SKM-1 treated with dmso at 0.1 percent for 144 hours (cell line): ENCODE measurements at regions not wholly inside any gene's neighbourhood (a gene's known extent, or its start where the extent isn't known, plus 50 kb on each side); places are given as distances from the start of the nearest gene placed in this dataset.
A peak's percentile ranks its signal among the peaks of the same experiment; 100 is the strongest.

Experiments used
- DNase-seq: peaks from one replicate; lab custom pipeline; 2025; ENCODE audit not compliant: unreplicated experiment; lab: John Stamatoyannopoulos, UW

DNA sequence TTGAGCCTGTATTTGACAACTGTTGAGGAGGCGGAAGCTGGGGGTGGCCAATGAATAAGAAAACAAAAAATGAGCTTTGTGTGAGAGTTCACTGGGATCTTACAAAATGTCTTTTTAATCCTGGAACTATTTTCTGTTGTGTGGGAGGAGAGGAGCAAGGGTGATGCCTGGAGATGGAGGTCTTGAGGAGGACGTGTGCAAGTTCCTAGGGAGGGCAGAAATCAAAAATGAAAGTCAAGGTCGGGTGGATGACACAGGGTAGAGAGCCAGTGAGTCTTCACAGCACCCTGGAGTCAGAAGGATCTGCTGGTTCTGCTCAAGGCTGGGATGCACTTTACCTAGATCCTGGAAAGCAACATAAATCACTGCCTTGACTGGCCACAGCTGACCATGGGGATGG, 180.3 kb upstream of the PKDCC start:
- DNase-seq, result no peak

DNA sequence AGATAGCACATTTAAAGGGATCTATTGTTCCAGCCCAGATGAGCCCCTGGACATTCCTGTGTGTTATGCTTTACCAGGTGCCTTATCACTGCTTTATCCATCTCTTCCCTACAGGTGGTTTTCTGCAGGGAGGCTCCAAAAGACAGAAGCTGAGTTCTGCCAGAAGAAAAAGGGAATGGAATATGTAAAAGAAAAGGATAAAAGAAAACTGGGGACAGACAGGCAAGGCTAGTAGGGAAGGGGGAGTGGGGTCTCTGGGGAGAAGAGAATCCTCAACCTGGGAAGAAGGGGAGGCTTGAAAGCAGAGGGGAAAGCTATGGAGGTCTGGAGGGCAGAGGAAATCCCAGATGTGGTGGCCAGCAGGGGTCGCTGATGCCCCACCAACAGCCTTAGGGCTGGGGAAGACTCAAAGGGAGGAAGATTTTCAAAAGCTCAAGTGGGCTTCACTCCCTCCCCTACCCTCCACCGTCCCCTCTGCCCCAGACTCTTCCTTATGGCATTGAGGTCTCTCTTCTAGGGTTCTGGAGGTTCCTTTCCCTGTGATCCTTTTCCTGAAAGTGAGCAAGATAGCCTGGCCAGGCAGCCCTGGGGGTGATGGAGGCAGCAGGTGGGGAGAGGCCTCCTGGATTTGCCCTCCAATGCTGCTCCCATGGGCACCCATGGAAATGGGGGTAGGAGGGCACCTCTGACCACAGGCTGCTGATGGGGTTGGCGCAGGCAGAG, 178.1 kb upstream of the PKDCC start:
- DNase-seq, result peak; percentile 61

DNA sequence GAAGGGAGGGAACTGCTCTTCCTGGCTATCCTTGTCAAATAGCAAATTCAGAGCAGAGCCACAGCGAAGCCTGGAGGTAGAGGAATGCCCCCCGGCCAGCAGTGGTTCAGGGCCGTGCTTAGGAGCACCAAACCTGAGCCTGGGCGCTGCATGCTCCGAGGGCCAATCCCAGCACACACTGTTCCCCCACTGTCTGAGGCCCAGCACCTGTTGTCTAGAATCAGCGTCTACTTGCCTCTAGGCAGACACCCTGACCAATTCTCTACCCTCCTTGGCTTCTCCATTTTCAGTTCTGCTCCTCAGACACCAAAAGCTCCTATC, 177.6 kb upstream of the PKDCC start:
- DNase-seq, result no peak

DNA sequence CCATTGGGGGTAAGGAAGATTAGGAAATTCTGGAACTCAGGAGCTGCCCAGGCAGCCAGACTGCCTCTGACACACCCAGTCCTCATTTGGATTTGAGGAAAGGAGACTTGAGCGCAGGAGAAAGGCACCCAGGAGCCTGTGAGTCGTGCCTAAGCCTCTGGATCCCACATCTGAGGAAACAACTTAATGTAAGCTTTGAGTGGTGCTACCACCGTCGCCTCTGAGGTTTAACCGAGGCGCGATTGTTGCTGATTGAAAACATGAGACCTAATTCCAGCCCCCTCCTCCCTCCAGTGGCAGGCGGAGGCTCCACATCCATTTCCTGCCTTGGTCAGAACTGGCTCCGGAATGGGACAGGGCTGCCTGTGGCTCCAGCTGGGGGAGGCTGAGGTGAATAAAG, 176.7 kb upstream of the PKDCC start:
- DNase-seq, result no peak

DNA sequence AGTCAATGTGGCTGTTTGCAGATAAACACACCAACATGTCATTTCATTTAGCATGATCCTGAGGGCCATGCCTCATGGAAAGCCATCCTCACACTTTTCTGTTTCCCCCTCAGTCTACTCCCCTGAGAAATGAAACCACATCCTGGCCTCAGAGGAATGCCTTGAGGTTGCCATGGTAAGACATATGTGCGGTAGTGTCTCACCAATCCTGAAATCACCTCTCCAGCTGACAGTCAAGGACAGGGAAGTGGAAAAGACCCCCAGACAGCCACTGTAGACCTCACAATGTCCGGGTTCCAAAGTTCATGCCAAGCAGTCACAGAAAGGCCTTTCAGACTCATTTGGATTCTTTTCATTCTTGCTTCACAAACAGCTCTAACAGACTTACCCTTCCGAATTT, 175.2 kb upstream of the PKDCC start:
- DNase-seq, result no peak

DNA sequence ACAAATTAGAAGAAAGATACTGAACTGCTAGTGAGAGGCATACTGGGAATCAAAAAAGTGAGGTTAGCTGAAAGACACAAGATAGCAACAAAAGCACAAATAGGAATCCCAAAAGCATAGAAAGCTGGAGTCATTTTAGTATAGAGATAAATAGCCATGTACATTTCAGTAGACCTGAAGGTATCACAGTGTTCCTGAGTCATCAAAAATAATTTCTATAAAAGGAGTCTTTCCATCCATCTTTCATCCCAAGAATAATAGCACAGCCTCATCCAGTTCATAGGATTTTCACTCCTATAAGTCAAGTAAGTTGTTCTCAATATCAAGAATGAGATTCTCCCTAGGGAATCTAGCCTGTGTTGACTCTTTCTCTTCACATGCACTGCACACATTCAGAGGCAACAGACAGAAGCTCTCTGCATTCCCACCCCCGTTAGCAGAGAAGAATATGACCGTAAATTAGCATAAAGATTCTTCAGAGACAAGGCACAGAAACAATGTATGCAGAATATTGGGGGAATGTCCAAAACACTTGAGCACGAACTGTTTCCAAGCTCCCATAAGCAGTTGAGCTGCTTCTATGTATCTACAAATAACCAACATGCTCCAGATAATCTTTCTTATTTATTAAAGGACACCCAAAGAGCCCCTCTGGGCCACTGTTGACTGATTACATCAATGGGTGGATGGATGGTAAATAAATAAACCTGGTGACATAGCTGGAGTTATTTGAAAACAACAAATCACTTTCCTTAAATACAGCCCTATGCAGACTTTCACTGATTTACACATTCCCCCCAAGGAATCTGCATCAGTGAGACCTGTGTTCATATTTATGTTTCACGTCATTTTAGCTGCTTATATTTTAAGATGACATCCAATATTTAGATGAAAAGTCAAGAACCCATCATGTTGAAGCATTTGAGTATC, 174.5 kb upstream of the PKDCC start:
- no peak for DNase-seq

DNA sequence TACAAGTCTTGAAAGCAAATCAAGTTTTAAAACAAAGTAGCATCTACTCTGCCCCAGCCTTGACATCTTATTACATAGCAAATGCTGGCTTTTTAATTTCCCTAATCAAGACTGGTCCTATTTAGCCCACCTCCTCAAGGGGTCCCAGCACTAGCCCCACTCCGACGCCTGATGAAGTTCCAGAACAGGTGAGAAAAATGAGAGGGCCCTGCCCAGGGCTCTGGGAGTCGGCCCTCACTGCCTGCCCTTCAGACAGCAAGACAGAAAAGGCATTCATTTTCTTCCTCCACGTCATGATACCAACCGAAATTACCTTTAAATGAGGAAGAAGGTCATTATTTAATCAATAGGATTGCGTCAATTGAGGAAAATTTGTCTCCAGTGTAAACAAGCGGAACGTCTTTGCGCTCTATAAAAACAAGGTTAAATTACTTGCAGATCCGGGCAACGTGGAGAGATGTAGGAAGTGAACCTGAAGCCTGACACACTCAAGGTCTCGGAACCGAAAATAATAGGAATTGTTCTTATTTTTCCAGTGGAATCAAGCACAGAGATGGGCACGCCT, 170.6 kb upstream of the PKDCC start:
- no peak for DNase-seq

DNA sequence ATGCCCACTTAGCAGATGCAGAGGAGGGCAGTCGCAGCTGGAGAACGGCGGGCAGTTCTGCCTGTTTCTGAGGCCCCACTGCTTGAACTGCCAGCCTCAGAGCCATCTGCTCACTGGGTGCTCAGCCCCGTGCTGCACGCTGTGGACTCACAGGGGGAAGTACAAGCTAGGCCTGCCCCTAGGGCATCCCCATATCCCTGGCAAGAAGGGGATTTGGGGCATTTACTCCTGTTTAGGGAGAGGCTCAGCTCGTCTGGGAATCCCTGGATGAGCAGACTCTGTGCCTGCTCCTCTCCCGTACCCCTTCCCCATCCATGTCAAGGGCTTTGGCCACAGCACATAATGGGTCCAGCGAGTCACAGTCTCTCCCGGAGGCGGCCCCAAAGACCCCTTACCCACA, 169.8 kb upstream of the PKDCC start:
- DNase-seq, result no peak

DNA sequence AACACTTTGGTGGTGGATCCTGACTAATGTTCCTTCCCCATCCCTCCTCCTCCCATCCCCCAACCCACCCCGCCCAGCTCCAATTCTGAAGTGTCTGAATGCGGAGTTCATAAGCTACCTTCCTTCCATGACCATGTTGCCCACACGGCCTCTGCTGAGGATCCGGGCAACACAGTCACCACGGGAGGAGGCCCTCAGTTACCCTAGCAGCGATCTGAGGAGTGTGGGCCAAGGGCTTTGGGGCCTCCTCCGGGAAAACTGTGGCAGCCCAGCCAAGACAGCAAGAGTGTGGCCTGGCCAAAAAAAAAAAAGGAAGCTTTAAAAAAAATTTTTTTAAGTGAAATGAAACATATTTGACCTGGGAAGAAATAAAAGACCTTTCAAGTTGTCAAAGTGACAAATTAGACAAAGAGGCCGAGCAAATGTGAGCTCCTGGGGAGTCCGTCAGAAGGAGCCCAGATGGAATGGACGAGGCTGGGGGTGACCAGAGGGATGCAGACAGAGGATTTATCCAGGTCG, 169.0 kb upstream of the PKDCC start:
- DNase-seq, result no peak

DNA sequence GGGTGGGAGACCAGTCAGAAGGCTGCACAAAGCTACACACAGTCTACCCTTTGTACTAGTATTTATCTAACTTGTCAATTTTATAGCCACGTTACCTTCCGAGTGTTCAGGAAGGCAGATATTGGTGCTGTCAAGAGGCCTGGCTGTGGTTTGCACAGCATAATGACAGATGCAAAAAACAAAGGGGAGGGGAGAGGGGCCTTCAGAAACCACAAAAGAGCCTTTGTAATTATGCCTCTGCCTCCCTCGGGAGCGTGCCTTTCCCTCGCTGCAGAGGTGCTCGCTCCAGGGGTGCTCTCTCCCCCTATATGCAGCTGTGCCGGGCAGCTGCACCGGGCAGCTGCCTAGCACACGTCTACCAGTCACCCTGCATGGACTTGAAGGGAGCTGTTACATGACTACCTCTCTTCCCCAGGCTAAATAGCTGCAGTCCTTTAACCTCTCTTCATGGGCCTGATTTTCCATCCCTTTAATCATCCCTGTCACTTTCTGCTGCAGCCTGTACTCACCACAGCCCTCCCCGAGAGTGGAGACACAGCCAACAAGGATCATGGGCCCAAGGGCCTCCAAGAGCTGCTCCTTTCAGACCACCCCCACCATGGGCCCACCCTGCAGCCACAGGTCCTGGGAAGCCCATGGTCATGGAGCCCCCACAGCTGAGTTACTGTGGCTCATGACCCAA, 168.4 kb upstream of the PKDCC start:
- no peak for DNase-seq

DNA sequence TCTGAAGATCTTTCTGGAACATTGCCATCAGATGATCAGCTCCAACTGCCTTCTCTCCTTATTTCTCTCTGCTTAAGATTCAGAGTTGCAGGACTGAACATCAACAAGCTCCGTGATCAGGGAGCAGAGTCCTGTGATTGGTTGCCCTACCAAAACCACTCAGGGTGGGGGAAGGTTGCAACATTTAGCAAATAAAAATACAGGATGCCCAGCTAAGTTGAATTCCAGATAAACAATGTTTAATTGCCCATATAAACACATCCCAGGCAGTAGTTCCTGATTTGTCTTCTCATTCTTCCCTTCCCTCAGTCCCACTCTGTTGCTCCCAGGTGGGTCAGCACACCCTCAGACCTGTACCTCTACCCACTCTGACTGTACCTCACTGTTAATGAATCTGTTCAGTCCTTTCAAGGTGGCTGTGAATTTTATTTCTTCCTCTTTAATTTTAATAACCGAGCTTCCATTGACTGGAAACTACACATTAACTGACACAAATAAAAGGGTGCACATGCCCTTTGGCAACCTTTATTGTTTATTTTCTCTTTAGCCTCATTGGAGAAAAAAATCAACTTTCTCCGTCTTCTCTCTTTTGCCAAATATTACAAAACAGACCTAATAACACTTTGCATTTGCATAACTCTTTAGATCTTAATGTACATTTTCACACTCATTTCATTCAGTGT, 167.1 kb upstream of the PKDCC start:
- no peak for DNase-seq

DNA sequence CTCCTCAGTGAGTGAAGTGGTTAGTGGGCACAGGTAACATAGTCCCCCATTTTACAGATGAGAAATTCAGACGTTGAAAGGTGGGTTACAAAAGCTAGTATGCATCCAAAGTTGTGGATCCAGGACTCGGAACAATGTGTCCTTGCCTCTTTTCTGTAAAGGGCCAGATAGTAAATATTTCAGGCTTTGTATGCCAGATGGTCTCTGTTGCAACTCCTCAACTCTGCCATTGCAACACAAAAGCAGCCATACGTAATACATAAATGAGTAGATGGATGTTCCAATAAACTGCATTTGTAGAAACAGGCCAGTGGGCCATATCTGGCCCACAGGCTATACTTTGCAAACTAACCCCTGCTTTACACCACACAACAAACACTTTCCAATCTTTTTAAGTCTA, 166.6 kb upstream of the PKDCC start:
- no peak for DNase-seq

DNA sequence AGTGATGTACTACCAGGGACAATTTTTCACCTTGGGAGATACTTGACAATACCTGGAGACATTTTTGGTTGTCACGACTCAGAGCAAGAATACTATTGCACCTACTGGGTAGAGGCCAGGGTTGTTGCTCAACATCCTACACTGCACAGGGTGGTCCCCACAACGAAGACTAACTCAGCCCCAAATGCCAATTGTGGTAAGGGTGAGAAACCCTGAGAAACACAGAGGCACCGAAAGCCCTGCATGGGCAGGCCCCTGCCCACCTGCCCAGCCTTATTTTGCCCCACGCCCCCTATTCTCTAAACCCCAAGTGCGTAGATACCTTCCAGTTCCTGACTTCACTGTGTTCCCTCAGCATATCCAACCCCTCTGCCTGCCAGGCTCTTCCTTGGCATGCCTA, 163.1 kb upstream of the PKDCC start:
- DNase-seq, result no peak

DNA sequence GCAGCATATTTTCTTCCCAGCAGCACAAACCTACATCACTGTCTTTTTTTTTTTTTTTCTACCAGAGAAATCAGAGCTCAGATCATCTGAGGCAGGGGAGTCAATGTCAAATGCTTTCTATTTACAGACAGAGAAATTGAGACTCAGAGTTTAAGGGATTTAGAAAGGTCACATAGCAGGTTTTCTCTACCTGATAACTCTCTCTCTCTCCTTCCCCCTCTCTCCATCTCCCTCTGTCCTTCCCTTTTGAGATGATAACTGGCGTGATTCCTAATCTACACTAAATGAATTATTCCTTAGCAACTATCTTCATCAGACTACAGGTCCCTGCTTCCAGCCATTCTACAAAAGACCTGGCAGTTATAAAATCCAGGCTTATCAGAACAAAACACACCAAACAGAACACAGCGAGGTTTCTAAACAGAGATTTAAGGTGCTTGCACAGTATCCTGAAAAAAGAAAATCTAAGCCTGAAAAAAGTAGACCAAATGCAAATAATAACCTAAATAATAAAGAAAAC, 161.6 kb upstream of the PKDCC start:
- no peak for DNase-seq

DNA sequence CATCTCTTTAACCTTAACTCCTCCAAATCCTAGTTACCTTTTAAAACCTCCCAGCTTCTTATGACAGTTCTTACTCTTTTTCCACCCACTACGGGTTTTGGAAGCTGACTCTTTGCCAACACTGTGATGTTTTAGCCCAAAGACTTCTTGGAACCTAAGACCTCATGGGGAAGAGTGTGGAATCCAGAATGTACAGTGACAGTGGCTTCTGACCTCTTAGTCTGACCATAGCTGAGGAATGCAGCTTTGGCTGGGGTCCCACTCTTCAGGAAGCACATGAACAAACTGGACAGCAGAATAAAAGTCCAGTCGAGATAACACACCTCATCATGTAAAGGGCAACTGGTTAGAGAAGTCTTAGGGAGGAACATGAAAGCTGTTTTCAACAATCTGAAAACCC, 161.1 kb upstream of the PKDCC start:
- DNase-seq, result no peak

DNA sequence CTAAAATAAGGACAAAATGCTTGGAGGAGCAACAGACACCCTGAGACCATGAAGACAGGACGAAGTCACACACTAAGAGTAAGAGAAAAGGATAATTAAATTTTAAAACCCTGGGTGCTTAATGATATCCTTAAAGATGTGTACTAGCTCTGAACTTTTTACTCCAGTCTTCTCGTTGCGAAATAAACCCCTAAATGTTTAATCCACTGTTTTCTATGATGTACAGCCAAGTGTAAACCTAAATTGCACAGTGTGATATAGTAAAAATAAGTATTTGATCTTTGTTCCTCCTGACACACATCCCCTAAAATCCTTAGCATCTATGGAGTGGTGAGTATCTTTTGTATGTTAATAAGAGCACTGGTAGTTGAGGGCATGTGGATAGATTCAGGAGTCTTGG, 157.5 kb upstream of the PKDCC start:
- DNase-seq, result no peak

DNA sequence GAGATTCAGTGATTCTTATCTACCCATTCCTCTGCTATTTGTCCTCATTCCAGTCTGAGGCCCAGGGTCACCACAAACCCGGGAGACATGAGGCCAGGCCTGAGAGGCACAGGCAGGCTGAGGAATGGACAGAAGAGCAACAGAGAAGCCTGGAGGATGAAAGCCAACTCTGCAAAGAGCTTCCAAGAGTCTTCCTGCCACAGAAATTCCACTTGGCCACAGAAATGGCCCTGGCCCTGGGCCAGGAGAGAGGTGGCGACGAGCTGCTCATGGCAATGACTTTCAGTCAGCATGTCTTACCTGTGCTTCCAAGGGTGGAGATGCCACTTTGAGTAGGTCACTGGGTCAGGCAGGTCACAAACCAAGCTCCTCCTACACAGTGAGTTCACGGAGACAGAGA, 155.3 kb upstream of the PKDCC start:
- DNase-seq, result no peak

DNA sequence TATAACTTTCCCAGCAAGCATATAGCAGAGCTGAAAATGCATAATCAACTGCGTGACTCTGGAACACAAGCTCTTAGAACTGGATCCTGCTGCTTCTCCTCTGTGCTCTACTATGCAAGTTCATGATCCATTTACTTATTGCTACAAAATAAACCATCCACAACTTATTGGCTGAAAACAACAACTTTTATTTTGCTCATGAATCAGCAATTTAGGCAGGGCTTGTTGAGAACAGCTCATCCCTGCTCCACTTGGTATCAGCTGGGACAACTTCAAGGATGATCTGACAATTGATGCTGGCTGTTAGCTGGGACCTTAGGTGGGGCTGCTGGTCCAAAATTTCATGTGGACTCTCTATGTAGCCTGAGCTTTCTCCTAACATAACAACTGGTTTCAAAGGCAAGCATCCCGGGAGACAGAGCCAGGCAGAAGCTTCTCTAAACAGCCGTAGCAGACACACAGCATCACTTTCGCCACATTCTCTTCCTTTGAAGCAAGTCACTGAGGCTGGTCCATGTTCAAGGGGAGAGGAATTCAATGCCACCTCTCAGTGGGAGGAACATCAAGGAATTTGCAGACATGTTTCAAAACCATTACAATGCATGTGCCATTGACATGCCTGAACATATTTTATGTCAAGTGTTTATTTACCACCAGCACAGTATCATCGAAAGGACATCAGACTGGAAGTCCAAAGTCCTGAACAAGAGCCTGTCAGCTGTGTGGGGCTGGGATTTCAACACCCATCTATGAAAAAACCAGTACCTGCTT, 153.1 kb upstream of the PKDCC start:
- no peak for DNase-seq

DNA sequence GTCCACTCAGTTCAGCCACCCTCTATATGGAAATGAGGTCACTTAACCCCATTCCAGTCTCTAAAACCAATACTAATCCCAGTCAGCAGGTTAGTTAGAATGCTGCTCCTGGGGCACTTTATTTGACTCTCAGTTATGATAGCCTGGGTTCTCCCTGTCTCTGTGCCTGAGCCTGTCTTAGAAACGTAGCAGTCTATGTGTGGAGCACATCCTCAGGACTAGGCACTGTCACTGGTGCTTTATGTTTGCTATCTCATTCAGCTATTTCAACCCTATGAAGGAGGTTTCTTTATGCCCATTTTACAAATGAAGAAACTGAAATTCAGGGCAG, 152.5 kb upstream of the PKDCC start:
- DNase-seq, result no peak

DNA sequence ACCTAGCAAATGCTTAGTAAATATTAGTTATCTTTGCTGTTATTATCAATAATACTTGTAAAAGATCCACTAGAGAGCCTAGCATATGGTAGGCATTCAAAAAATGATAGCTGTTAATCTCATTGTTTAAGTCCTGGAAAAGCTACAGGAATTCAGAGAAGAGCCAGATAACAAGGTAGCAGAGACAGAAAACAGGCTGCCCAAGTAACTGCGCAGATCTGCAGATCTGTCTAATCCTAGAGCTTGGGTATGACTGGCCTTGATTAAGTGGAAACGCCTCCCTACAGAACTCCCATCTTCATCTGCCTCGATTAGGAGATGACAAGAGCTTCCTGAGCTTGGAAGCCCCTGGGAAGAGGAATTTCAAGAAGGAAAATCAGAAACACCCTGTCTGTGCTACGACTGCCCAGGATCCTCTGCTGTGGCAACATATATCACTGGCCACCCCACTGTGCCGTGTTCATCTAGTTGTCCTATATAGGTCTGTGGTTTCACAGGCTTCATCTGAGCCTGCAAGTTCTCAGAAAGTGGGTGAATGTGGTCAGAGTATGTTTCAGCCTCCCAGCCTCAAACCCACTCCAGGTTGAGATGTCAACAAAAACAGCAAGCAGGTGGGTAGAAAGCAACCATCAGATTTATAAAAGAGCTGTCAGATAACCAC, 151.5 kb upstream of the PKDCC start:
- no peak for DNase-seq
